HG03378 (cell line): ENCODE measurements at regions not wholly inside any gene's neighbourhood (a gene's known extent, or its start where the extent isn't known, plus 50 kb on each side); places are given as distances from the start of the nearest gene placed in this dataset.

Experiments used
- ATAC-seq: cut with Tn5 transposase; IDR thresholded peaks from one replicate; pipeline ENCODE4 v1.9.1; 2021; ENCODE audit warnings: mild to moderate bottlenecking, moderate library complexity; ENCODE audit not compliant: unreplicated experiment

DNA sequence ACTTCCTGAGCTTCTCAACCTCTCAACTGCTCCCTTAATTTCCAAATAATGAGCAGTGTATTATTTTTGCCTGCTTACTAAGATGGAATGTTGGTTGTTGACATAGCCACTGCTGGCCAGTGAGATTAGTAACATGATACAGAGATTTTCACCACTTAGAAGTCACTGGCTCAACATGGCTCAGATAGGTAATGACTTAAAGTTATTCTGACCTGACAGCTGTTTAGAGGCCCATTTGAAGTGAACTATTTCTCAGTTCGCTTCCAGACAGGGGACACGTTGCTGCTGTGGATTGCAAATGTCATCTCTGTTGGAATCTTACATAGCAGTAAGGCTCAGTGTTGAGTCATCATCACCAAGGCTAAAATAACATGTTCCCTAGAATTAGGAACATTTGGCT lies 490.2 kb downstream of the TLE4 start:
- ATAC-seq, result no peak

DNA sequence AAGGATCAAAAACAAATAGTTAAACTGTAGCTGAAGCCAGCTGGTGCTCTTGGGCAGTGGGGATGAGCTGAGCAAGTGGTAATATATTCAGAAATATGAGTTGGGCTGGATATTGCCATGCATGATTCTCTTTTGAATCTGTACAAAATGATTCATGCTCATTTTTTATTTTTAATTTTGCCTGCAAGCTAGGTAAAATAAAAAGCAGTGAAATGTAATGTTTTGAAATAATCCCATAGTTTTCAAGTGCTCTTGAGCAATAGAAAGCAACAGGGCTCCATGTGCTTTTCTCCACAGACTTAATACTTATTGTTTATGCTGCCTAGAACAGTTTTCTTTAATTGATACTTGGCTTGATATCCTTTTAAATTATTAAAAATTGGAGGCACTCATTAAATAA lies 489.3 kb downstream of the TLE4 start:
- ATAC-seq, result no peak

DNA sequence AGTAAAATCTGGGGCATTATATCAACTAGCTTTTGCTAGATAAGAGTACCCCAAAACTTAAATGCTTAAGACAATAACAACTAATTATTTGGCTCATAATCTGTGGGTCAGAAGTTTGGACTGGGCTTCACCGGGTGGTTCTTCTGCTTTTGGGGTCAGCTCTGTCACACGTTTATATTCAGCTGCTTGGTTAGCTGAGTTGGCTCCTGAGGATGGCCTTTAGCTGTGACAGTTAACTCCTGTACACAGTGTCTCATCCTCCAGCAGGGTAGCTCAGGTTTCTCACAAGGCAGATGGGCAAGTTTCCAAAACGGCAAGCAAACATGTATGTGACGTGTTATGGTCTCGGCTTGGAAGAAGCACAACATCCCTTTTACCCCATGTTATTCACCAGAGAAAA lies 488.2 kb downstream of the TLE4 start:
- no peak for ATAC-seq

DNA sequence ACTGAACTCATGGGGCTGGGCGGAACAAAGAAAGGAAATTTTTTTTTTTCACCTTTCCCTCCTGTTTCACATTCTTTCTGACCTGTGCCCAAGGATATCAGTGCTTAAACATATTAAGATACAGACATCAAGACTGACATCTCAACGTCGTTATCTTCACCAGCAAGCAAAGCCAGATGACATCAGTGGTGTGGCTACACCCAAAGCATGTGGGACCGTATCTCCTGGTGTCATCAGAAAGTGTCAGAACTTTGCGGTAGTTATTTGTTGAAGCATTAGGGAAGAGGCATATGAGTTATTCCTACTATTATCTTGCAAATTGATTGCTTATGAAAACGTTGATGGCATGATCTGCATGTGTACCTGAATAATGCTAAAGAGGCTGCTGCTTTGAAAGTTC lies 487.4 kb downstream of the TLE4 start:
- no peak for ATAC-seq

DNA sequence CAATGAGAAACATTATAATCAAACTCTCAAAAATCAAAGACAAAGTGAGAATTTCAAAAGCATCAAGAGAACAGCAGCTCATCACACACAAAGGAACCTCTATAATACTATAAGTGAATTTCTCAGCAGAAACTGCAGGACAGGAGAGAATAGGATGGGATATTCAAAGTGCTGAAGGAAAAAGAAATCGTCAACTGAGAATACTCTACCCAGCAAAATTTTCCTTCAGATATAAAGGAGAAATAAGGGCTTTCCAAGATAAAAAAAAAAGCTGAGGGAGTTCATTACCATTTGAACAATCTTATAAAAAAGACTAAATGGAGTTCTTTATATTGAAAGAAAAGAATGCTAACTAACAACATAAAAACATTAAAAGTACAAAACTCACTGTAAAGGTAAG lies 481.1 kb downstream of the TLE4 start:
- no peak for ATAC-seq

DNA sequence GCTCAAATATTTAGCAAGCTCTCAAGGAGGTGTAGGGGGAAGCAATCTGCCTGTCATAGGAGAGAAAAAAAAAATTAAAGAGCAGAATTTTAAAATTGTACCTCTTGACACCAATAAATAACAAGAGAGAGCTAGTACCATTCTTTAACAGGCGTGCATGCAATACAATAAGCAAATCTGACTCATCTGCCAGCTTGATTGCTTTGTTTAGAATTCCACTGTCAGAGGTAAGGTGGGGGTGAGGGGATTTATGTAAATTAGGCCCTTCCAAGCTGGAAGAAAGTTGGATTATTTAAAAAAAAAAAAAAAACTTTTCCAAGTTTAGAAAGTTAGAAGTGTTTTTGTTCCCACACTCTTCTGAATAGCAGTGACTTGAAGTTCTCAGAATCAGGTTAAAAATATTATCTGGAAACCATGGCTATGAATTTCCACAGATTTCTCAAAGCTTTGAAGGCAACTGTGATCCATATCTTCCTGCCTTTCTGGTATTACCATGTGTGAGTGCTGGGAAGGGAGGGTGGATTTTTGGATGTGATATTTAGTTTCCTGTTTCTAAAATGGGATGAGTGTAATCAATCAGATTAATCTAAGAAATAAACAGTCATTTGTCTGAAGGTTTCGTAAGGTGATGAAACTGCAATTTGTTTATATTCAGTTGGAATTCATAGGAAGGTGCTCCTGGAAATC lies 477.5 kb downstream of the TLE4 start:
- no peak for ATAC-seq

DNA sequence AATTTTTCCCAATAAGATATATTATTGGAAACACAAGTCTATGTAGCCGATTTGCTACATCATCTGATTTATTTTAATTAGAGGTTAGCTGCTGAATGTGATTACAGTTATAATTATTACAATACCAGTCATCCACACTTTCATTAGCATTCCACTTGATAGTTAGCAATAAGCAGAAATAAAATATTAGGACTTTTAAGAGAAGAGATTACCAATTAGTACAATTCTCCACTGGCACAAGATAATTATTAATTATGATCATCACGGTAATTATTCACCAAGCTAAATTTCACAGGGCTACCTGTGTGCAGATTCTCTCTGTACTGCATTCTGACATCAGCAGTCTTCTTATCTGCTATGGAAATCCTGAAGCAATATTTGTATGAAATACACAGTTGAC lies 474.7 kb downstream of the TLE4 start:
- no peak for ATAC-seq

DNA sequence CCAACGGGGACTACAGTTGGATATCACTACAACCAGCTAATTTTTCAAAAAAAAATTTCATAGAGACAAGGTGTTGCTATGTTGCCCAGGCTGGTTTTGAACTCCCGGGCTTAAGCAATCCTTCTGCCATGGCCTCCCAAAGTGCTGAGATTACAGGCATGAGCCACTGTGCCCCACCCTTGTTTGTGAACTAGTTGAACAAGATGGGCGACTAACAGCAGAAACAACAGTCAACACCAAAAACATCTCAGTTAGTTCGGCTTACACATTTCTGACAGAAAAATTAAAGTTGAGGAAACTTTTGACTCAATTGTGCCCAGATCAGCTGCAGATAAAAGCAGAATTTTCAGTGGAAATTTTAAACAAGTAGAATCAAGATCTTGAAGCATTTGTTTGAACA lies 470.1 kb downstream of the TLE4 start:
- ATAC-seq, result no peak

DNA sequence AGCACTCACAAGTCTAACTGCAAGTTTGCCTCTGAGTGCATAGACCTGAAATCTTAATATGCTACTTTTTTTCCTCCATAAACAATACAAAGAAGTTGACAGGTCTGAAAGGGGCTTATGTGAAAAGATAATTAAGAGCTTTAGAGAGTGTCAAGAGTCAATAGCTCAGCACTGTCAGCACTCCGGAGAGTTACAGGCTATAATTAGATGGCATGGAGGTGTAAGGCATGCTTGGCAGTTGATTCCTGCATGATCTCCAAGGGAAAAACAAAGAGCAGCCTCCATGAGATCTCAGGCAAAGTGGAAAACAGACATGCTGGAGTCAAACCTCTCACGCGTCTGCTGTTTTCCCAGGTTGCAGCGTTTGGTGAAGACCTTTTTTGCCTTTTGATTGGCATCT lies 468.7 kb downstream of the TLE4 start:
- no peak for ATAC-seq

DNA sequence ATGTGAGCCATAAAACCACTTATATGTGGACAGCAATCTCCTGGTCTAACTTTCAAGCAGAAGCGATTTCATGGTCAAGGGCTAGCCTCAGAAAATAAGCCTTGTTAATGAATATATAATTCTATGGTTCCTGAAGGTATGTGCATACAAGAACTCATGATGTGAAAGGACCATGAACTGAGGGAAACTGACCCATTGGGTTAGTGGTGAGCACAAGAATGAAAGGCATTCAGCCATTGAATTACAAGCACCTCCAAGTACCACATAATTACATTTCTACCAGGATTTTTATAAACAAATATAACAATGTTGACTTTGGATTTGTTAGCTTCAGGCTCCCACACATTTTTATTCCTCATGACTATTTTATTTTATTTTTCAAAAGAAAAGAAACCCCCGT lies 459.0 kb downstream of the TLE4 start:
- ATAC-seq, result no peak

DNA sequence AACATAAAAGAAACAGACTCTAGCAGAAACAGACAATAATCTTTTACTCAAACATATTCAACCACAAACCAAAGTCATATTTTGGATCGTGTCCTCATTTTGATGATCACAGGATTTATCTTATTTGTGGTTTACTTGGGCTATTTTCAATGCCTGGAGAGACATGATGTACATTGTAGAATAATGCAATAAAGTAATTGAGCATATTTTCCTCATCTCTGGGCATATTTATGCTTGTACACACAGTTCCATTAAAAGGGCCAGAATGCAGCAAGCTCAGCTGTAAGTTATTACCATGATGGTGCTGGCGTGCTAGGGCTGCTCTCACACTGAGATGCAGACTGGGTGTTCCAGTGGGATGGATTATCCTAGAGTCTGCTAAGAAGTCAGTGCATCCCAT lies 456.7 kb downstream of the TLE4 start:
- ATAC-seq, result no peak

DNA sequence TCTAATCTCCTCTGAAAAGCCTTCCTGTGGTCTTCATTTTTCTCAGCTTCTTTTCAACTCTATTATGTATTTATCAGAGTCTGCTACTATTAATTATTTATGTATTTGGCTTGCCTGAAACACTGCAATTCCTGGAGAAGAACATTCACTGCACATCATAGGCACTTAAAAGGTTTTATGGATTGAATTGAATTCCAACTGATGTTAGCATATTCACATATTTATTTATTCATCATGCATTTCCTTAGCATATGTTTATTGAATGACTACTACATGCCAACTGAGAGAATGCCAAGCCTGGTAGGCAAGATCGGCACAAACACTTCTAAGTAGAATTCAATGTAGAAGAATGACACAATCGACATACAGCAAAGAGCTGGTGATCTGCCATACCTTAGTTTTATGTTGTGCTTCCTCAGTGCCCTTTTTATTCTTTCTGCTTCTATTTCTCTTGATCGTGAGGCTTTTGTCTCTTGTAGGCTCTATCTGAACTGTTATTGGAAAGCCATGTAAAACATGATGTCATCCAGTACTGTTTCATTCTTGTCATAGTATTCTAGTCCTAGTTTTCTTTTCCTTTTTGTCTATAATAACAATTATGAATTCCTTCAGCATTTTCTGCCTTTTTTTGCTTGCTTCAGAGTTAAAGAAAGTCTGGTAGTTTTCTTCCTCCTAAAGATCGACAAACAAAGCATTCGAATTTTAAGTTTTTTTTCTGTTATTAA lies 454.2 kb downstream of the TLE4 start:
- ATAC-seq, result no peak

DNA sequence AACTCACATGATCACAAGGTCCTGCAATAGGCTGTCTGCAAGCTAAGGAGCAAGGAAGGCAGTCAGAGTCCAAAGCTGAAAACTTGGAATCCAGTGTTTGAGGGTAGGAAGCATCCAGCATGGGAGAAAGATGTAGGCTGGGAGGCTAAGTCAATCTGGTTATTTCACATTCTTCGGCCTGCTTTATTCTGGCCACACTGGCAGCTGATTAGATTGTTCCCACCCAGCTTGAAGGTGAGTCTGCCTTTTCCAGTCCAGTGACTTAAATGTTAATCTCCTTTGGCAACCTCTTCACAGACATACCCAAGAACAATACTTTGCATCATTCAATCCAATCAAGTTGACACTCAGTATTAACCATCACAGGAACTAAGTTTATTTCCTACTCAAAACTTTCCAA lies 453.4 kb downstream of the TLE4 start:
- no peak for ATAC-seq

DNA sequence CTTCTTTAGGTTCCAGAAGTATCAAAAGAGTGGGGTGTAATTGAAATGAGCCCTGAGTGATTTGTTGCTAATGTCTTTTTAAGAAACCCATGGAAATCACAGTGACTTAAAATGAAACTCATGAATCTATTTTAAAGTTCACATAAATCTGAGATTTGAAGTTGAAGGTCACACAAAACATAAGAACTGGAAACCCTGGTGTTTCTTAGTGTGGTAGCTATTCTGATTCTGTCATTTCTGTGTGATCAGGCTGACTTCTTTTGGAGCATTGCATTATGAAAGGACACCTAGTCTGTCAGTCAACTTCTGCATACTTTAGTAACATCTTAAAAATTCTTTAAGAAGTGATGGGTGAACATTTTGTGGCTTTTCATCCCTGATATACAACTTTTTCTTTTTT lies 448.8 kb downstream of the TLE4 start:
- no peak for ATAC-seq

DNA sequence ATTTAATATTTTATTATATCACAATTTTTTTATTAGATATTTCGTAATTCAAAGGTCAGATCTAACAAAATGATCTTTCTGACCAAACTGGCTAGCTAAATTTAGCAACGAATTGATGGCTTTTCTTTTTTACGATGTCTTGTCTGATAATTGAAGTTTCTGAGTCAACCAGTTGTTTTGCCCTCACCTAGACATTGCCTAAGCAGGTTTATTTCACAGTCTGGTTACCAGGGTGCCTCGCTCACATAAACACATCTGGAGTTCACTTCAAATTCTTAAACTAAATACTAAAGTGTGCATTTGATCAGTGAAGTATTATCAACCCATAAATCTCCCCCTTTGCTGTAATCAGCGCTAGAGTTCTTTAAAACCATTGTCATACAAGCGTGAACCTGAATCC lies 448.3 kb downstream of the TLE4 start:
- no peak for ATAC-seq

DNA sequence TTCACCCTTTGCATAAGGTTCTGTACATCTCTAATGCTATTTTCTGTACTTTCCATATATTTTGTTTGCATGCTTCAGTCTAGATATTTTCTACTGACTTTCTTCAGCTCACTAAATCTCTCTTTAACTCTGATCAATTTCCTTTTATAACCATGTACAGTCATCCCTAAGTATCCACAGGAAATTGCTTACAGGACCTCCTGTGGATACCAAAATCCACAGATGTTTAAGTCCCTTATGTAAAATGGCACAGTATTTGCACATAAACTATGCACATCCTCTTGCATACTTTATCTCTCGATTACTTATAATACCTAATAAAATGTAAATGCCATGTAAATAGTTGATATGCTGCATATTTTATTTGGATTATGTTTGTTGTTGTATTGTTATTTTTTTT lies 442.1 kb downstream of the TLE4 start:
- no peak for ATAC-seq

DNA sequence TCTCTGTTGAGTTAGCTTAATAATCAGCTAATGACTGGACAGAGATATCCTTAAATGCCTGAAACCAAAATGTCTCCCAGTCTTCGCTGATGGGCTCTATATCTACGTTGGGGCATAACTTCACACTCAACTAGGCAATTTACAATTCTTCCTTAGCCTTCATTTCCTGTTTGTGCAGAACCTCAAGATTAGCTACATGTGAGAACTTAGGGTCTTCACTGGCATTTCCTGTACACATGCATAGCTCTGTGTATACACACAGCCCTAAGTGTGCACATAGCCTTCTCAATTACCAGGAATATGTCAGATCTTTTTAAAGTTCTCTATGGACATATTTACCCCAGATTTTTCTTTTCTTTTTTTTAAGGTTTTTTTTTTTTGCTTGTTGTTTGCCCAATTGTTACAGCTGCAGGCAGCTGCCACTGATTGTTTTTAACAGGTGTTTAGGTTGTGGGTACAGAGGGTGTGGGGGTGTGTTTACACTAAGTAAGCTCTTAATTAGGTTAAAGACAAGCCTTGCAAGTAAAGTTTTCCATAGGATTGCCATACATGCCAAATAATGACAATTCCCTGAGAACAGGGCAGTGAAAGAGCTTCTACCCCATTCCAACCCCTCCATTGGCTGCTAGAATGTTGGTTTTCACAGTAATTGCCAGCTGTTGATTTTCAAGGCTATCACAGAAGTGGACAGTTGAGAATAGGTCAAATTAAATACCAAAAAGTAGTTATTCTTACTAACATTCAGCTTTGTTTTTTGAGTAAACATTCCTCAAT lies 441.0 kb downstream of the TLE4 start:
- ATAC-seq, result no peak

DNA sequence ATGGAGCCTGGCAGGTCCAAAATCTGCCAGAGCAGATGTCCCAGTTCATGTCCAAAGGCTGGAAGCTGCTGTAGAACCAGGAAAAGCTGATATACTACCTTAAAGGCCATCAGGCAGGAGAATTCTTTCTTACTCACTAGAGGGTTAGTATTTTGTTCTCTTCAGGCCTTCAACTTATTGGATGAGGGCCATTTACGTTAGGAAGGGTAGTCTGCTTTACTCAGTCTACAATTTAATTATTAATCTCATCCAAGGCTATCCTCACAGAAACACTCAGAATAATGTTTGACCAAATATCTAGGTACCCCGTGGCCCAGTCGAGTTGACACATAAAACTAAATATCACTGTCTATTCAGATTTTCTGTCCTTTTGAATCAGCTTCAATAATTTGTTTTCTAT lies 437.4 kb downstream of the TLE4 start:
- ATAC-seq, result no peak

DNA sequence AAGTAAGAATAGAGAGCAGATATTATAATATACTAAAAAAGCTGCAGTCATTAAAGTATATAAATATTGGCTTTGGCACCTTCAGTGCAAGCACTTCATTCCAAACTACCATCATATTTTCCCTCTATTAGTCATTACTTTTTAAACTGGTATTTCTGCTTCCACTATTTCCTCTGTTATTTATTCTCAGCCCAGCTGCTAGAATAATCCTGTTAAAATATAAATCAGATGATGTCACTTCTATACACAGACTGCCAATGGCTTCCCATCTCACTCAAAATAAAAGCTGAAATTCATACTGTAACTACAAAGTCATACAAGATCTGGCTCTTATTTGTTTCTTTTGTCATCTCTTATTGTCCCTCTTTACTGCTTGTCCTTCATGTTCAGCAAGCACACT lies 432.9 kb downstream of the TLE4 start:
- ATAC-seq, result no peak

DNA sequence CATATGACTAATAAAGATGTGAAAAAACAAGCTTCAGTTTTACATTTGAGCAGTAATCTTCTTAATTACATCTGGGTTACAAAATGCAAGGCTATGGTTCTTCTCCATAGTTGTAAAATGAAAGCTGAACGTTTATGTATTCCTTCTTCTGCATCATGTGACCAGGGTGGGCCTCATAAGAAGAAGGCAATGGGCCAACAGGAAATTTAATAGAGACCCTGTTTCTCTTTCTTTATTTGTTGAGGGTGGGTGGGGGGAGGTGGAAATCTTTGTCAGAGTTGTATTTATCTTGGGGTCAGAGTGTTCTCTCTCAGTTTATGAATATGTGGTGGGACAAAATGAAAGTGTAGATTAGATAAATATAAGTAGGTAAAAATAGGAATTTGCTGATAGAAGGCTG lies 418.8 kb downstream of the TLE4 start:
- ATAC-seq, result no peak

DNA sequence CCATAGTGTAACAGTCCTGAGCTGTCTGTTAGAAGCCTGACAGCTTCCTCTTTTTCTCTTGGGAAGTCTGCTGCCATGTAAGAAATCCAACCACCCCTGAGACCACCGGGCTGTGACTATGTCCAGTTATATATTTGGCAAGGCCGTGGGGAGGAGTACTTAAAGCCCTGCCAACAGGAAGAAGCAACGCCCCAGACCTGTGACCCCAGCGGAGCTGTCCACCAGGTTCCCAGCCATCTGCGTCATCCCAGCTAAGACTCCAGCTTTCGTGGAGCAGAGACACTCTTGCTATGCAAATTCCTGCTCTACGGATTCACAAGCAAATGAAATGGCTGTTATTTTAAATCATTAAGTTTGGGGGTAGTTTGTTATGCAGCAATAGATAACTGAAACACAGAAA lies 417.3 kb downstream of the TLE4 start:
- no peak for ATAC-seq

DNA sequence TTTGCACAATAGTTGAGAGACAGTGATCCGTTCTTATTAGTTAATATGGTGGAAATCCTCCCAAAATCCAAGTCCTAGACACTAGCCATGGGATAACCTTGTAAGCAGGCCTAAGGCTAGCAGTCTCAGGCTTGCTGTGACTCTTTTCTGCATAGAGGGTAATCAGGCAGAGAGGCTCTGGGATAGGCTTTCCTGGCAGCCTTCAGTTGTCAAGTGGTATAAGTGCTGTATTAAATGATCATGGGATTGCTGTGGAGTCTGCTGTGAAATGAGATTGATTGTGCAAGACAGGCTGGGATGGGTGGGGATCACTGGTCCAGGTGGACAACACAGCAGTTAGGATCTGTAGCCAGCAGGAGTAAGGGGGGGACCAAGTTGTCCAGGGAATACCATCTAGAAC lies 416.4 kb downstream of the TLE4 start:
- ATAC-seq, result no peak
